ENCODE measurements at regions not wholly inside any gene's neighbourhood (a gene's known extent, or its start where the extent isn't known, plus 50 kb on each side); places are given as distances from the start of the nearest gene placed in this dataset.

DNA sequence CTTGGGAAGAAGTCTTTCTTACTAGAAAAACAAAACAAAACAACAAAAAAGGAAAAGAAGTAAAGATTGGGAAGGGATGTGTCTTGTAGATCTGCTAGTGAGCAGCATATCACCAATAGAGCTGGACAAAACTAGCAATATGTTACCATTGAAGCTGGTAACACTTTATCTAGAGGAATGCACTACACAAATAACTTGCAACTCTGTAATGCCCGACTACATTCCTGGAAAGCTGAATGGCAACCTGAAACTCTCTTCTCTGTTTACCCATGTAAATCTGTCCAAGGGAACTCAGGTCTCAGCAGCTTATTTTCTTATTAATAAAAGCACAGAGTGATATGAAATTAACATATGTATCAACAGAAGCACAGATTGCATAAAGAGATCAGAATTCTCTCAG, 624.4 kb downstream of the KCNH5 start:
- TF ChIP-seq NFYB (IDR thresholded peaks at IDR 0.05; ENCODE audit: extremely low read depth, insufficient read length) (no peak), SIN3A (IDR thresholded peaks at IDR 0.05; ENCODE audit: borderline replicate concordance in 2 of 2, control insufficient read depth in 1 of 2, low read depth in 2 of 2, low read length in 2 of 2) (no peak), ZNF79 (CRISPR knock-in tag; IDR thresholded peaks at IDR 0.05; ENCODE audit: low read depth) (no peak)
